GM12878 (cell line): ENCODE measurements at regions not wholly inside any gene's neighbourhood (a gene's known extent, or its start where the extent isn't known, plus 50 kb on each side); places are given as distances from the start of the nearest gene placed in this dataset.
A peak's percentile ranks its signal among the peaks of the same experiment; 100 is the strongest.

ENCODE experiments used
- HCFC1 ChIP-seq: fragments of 150-350 bp; IDR thresholded peaks from 2 replicates; pipeline ENCODE4 v1.6.1; 2014; ENCODE audit warnings: low read length
- MXI1 ChIP-seq: fragments of 150-350 bp; IDR thresholded peaks from 2 replicates; pipeline ENCODE4 v1.6.1; 2011; ENCODE audit warnings: low read depth, mild to moderate bottlenecking, inconsistent platforms, low read length, improper control_type of control experiment
- NFYB ChIP-seq: IDR thresholded peaks from 2 replicates; pipeline ENCODE4 v1.6.1; 2011; ENCODE audit warnings: low read depth, mild to moderate bottlenecking, low read length, improper control_type of control experiment, moderate library complexity; ENCODE audit not compliant: insufficient read depth
- RAD21 ChIP-seq: IDR thresholded peaks from 2 replicates; pipeline ENCODE4 v1.6.1; 2011; ENCODE audit warnings: mild to moderate bottlenecking, low read depth, low read length, moderate library complexity; ENCODE audit not compliant: insufficient read depth
- TAF1 ChIP-seq: IDR thresholded peaks from 2 replicates; pipeline ENCODE4 v1.6.1; 2011; ENCODE audit warnings: mild to moderate bottlenecking, low read depth, low read length, borderline replicate concordance
- ZNF687 ChIP-seq: fragments of 450-650 bp; IDR thresholded peaks from 2 replicates; pipeline ENCODE4 v1.6.1; 2017; ENCODE audit warnings: mild to moderate bottlenecking, moderate library complexity
- ZSCAN29 ChIP-seq: fragments of 450-650 bp; IDR thresholded peaks from 2 replicates; pipeline ENCODE4 v1.6.1; 2017; ENCODE audit warnings: mild to moderate bottlenecking, moderate library complexity

GRCh38 chr2:8408560-8409460 lies 273.0 kb upstream of the ID2 start (continued):
- TF ChIP-seq ZNF687 = peak; percentile 81
- peak; percentile 37; the same call in 1 of the 2 replicates for TF ChIP-seq MXI1
- no peak for TF ChIP-seq HCFC1
- peak; percentile 82 for TF ChIP-seq NFYB
- TF ChIP-seq RAD21 = peak; percentile 29; the same call in 1 of the 2 replicates
- TF ChIP-seq ZSCAN29 = no peak
- no peak for TF ChIP-seq TAF1
